CD4-positive, alpha-beta T cell (primary cell): ENCODE measurements at regions not wholly inside any gene's neighbourhood (a gene's known extent, or its start where the extent isn't known, plus 50 kb on each side); places are given as distances from the start of the nearest gene placed in this dataset.

ENCODE experiments used
- ATAC-seq: fragments of 200-7000 bp; cut with Tn5 transposase; one replicate; pipeline ENCODE4 v1.10.0; 2022; ENCODE audit warnings: mild to moderate bottlenecking; ENCODE audit not compliant: poor library complexity
- CTCF ChIA-PET: fragments of 350-600 bp; sonication (Branson Sonifier 250); formaldehyde crosslinking; loops from one replicate; lab custom pipeline; 2021; ENCODE audit warnings: antibody characterized with exemption, inconsistent platforms; lab: Charles Lee
- POLR2A ChIA-PET: fragments of 350-600 bp; sonication (Branson Sonifier 250); formaldehyde crosslinking; loops from one replicate; lab custom pipeline; 2021; ENCODE audit warnings: antibody characterized with exemption, inconsistent platforms; lab: Charles Lee
- DNase-seq, 14 experiments: peaks; one replicate each; pipeline ENCODE4 v3.0.0-alpha.2; 2013 to 2020; ENCODE audit warnings: mixed read lengths in 2 of 14
- H3K27ac ChIP-seq, 2 donors: one replicate each; pipeline versions ENCODE4 v1.5.1 to v1.7.0; 2013; ENCODE audit warnings: low read length in 2 of 2, low read depth in 1 of 2, mild to moderate bottlenecking in 1 of 2
- H3K27me3 ChIP-seq, 2 experiments: 1 replicate in 1 of 2; 2 replicates in 1 of 2; pipeline versions ENCODE4 v1.6.1 to v1.7.0; 2013; ENCODE audit warnings: low read length in 2 of 2, control low read depth in 1 of 2, mild to moderate bottlenecking in 1 of 2, moderate library complexity in 1 of 2; ENCODE audit not compliant: insufficient read depth in 2 of 2, control insufficient read depth in 1 of 2
- H3K36me3 ChIP-seq: one replicate; pipeline ENCODE4 v1.6.1; 2013; ENCODE audit warnings: low read length, control low read depth; ENCODE audit not compliant: insufficient read depth
- H3K4me1 ChIP-seq: one replicate; pipeline ENCODE4 v1.6.1; 2013; ENCODE audit warnings: low read length, control low read depth; ENCODE audit not compliant: insufficient read depth
- H3K4me3 ChIP-seq: one replicate; pipeline ENCODE4 v1.5.1; 2013; ENCODE audit warnings: mild to moderate bottlenecking, low read length, moderate library complexity
- H3K9me3 ChIP-seq, 2 experiments: 1 replicate in 1 of 2; 2 replicates in 1 of 2; pipeline versions ENCODE4 v1.6.1 to v1.7.0; 2013; ENCODE audit warnings: low read length in 2 of 2, mild to moderate bottlenecking in 2 of 2, control low read depth in 1 of 2, moderate library complexity in 1 of 2; ENCODE audit not compliant: control insufficient read depth in 1 of 2, insufficient read depth in 1 of 2
- H3K27ac Mint-ChIP-seq: one replicate; pipeline ENCODE4 v1.8.0; 2020; ENCODE audit warnings: mixed read lengths
- H3K27me3 Mint-ChIP-seq: one replicate; pipeline ENCODE4 v1.8.0; 2021; ENCODE audit warnings: mixed read lengths
- H3K36me3 Mint-ChIP-seq: one replicate; pipeline ENCODE4 v1.8.0; 2021; ENCODE audit warnings: low read depth, mixed read lengths
- H3K4me1 Mint-ChIP-seq: one replicate; pipeline ENCODE4 v1.8.0; 2021; ENCODE audit warnings: low read depth, mixed read lengths
- H3K4me3 Mint-ChIP-seq: one replicate; pipeline ENCODE4 v1.8.0; 2020; ENCODE audit warnings: mild to moderate bottlenecking, mixed read lengths
- H3K9me3 Mint-ChIP-seq: one replicate; pipeline ENCODE4 v1.8.0; 2020; ENCODE audit warnings: mixed read lengths
- CTCF ChIP-seq: fragments of 200-600 bp; IDR thresholded peaks from one replicate; pipeline ENCODE4 v1.8.0; 2022; ENCODE audit warnings: antibody characterized with exemption, mild to moderate bottlenecking
- intact Hi-C, 2 experiments: fragments of 100-400 bp; cut with DNase I in 1 of 2; cut with micrococcal nuclease in 1 of 2; formaldehyde crosslinking; loops; one replicate each; pipeline versions ENCODE4 v1.15.1 to v1.9.0; 2023 to 2025; cut with DNase I, micrococcal nuclease

- DNase-seq (no peak), ATAC-seq (no peak)
- ChIA-PET CTCF (no interaction called here), POLR2A (no interaction called here)
- no peak overlapping the region for H3K27ac ChIP-seq
- H3K4me1 ChIP-seq, result no peaks in the 10 kb centered on the region
- no peaks in the 10 kb centered on the region for H3K36me3 ChIP-seq
- Mint-ChIP-seq H3K4me3 (no peak overlapping the region), H3K4me1 (no peaks in the 10 kb centered on the region), H3K27ac (no peak overlapping the region), H3K27me3 (peaks cover 6% of the 10 kb centered on the region), H3K9me3 (no peaks in the 10 kb centered on the region), H3K36me3 (no peaks in the 10 kb centered on the region)
- intact Hi-C loops, result no loop called here
- H3K27me3 ChIP-seq, result no peaks in the 10 kb centered on the region
- H3K4me3 ChIP-seq, result no peak overlapping the region
- TF ChIP-seq CTCF, result no peak
- no peaks in the 10 kb centered on the region for H3K9me3 ChIP-seq
Measured at GRCh38 chr7:113209449-113210203, 91.3 kb upstream of the SMIM30 start.

DNA sequence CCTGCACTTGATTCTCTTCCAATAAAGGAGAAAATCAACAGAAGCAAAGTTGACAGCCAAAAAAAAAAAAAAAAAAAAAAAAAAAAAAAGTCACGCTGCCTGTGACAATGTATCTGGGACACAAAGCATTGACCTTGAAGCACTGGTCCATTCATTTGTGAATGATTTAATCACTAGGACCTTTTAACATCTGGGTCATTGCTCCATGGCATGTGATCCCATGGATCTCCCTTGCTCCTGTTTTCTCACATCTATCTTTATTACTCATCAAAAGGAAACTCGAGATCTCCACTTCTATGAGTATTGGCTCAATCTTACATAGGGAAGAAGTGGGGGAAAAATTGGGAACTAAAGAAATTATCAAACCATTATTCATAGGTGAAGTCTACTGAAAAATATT lies 89.6 kb upstream of the SMIM30 start:
- no peaks in the 10 kb centered on the region for H3K36me3 ChIP-seq
- no peak for TF ChIP-seq CTCF
- CTCF ChIA-PET, result no interaction called here
- ATAC-seq (no peak), DNase-seq (no peak)
- no peaks in the 10 kb centered on the region for H3K36me3 Mint-ChIP-seq
- H3K9me3 Mint-ChIP-seq, result no peaks in the 10 kb centered on the region
- intact Hi-C loops, result no loop called here
- H3K4me3 ChIP-seq, result no peak overlapping the region
- no peak overlapping the region for H3K27ac Mint-ChIP-seq
- POLR2A ChIA-PET, result no interaction called here
- H3K9me3 ChIP-seq, result no peaks in the 10 kb centered on the region
- H3K4me3 Mint-ChIP-seq, result no peak overlapping the region
- H3K4me1 Mint-ChIP-seq, result no peaks in the 10 kb centered on the region
- H3K27me3 ChIP-seq, result no peaks in the 10 kb centered on the region
- H3K27ac ChIP-seq, result no peak overlapping the region
- H3K27me3 Mint-ChIP-seq, result peaks cover 6% of the 10 kb centered on the region
- no peaks in the 10 kb centered on the region for H3K4me1 ChIP-seq

GRCh38 chr7:113207441-113207840 lies 89.1 kb upstream of the SMIM30 start:
- ATAC-seq (no peak), DNase-seq (no peak)
- Mint-ChIP-seq H3K36me3 (no peaks in the 10 kb centered on the region), H3K27ac (no peak overlapping the region), H3K27me3 (peaks cover 6% of the 10 kb centered on the region), H3K9me3 (no peaks in the 10 kb centered on the region), H3K4me3 (no peak overlapping the region), H3K4me1 (no peaks in the 10 kb centered on the region)
- Histone ChIP-seq H3K9me3 (no peaks in the 10 kb centered on the region), H3K4me3 (no peak overlapping the region), H3K27ac (no peak overlapping the region), H3K36me3 (no peaks in the 10 kb centered on the region), H3K4me1 (no peaks in the 10 kb centered on the region), H3K27me3 (no peaks in the 10 kb centered on the region)
- intact Hi-C loops, result no loop called here
- CTCF ChIA-PET, result no interaction called here
- no peak for TF ChIP-seq CTCF
- POLR2A ChIA-PET, result no interaction called here
